ENCODE measurements at regions not wholly inside any gene's neighbourhood (a gene's known extent, or its start where the extent isn't known, plus 50 kb on each side); places are given as distances from the start of the nearest gene placed in this dataset.

GRCh38 chr2:42117923-42118753 lies 51.0 kb upstream of the EML4 start (continued):
- TF ChIP-seq ZNF646 (CRISPR knock-in tag; IDR thresholded peaks at IDR 0.05) (no peak), SMYD3 (CRISPR knock-in tag; IDR thresholded peaks at IDR 0.05) (peak; percentile 41; the same call in 1 of the 2 replicates), NCOA2 (CRISPR knock-in tag; IDR thresholded peaks at IDR 0.05) (peak; percentile 96), ZNF850 (CRISPR knock-in tag; conservative IDR thresholded peaks at IDR 0.05) (no peak), PITX1 (CRISPR knock-in tag; IDR thresholded peaks at IDR 0.05) (peak; percentile 93), KLF16 (CRISPR knock-in tag; IDR thresholded peaks at IDR 0.05) (0 out of 4 replicates have a peak, but pooled peaks of 1 of the 2 experiments have one; percentile 54), ZNF121 (CRISPR knock-in tag; IDR thresholded peaks at IDR 0.05) (no peak; the same call in 1 of the 2 replicates), ZFY (CRISPR knock-in tag; IDR thresholded peaks at IDR 0.05) (peak; percentile 33; the same call in 1 of the 2 replicates), GATAD1 (CRISPR knock-in tag; IDR thresholded peaks at IDR 0.05) (peak; percentile 51; the same call in 1 of the 2 replicates), ZNF878 (CRISPR knock-in tag; IDR thresholded peaks at IDR 0.05) (peak; percentile 77; the same call in 1 of the 2 replicates), POLR2A (IDR thresholded peaks at IDR 0.05; ENCODE audit: insufficient read depth in 1 of 2, low read depth in 2 of 2, low read length in 2 of 2) (0 out of 4 replicates have a peak, but pooled peaks of 1 of the 2 experiments have one; percentile 17), TCF7 (IDR thresholded peaks at IDR 0.05; ENCODE audit: low read depth) (peak; percentile 96)
- TF ChIP-seq, protein P1, sequence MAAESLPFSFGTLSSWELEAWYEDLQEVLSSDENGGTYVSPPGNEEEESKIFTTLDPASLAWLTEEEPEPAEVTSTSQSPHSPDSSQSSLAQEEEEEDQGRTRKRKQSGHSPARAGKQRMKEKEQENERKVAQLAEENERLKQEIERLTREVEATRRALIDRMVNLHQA (CRISPR knock-in tag; IDR thresholded peaks at IDR 0.05): no peak

Data from HepG2 (cell line).